ENCODE measurements at regions not wholly inside any gene's neighbourhood (a gene's known extent, or its start where the extent isn't known, plus 50 kb on each side); places are given as distances from the start of the nearest gene placed in this dataset.

DNA sequence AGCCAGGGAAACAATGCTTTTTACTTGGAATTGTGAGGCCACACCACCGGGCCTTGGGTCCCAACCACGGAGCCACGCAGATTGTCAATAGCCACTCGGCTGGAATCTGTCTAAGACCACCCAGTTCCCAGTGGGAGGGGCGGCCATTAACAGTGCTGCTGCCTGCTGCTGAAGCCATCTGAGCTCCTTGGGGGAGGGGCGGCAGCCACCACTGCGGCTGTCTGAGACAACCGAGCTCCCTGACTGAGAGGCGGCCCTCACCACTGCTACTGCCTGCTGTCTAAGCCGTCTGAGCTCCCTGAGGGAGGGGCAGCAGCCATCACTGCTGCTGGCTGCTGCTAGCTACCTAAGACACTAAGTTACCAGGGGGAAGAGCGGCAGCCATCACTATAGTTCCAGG, 64.3 kb downstream of the DMRTA2 start:
- Histone ChIP-seq H3K36me3 (ENCODE audit: control insufficient read depth in 2 of 2, insufficient read depth in 1 of 2, low read length in 2 of 2) (no peaks in the 10 kb centered on the region), H3K4me1 (ENCODE audit: control insufficient read depth, insufficient read depth, low read length) (no peaks in the 10 kb centered on the region), H3K9me3 (ENCODE audit: control insufficient read depth, insufficient read depth, low read depth, low read length) (no peaks in the 10 kb centered on the region), H3K4me3 (ENCODE audit: low read depth, low read length) (no peak overlapping the region), H3K27ac (ENCODE audit: extremely low read depth, low read depth, low read length) (no peak overlapping the region)
- ChIA-PET CTCF (no interaction called here), POLR2A (no interaction called here)
- no peak for TF ChIP-seq ZNF776 (tag by site-specific recombination; IDR thresholded peaks at IDR 0.05; ENCODE audit: borderline replicate concordance)
- TF ChIP-seq ZFP41 (tag by site-specific recombination; IDR thresholded peaks at IDR 0.05; ENCODE audit: borderline replicate concordance): no peak
- no peak for TF ChIP-seq ZNF146 (tag by site-specific recombination; IDR thresholded peaks at IDR 0.05)
- TF ChIP-seq, protein P1, sequence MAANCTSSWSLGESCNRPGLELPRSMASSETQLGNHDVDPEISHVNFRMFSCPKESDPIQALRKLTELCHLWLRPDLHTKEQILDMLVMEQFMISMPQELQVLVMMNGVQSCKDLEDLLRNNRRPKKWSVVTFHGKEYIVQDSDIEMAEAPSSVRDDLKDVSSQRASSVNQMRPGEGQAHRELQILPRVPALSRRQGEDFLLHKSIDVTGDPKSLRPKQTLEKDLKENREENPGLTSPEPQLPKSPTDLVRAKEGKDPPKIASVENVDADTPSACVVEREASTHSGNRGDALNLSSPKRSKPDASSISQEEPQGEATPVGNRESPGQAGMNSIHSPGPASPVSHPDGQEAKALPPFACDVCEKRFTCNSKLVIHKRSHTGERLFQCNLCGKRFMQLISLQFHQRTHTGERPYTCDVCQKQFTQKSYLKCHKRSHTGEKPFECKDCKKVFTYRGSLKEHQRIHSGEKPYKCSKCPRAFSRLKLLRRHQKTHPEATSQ (tag by site-specific recombination; IDR thresholded peaks at IDR 0.05): no peak
- TF ChIP-seq, protein P2, sequence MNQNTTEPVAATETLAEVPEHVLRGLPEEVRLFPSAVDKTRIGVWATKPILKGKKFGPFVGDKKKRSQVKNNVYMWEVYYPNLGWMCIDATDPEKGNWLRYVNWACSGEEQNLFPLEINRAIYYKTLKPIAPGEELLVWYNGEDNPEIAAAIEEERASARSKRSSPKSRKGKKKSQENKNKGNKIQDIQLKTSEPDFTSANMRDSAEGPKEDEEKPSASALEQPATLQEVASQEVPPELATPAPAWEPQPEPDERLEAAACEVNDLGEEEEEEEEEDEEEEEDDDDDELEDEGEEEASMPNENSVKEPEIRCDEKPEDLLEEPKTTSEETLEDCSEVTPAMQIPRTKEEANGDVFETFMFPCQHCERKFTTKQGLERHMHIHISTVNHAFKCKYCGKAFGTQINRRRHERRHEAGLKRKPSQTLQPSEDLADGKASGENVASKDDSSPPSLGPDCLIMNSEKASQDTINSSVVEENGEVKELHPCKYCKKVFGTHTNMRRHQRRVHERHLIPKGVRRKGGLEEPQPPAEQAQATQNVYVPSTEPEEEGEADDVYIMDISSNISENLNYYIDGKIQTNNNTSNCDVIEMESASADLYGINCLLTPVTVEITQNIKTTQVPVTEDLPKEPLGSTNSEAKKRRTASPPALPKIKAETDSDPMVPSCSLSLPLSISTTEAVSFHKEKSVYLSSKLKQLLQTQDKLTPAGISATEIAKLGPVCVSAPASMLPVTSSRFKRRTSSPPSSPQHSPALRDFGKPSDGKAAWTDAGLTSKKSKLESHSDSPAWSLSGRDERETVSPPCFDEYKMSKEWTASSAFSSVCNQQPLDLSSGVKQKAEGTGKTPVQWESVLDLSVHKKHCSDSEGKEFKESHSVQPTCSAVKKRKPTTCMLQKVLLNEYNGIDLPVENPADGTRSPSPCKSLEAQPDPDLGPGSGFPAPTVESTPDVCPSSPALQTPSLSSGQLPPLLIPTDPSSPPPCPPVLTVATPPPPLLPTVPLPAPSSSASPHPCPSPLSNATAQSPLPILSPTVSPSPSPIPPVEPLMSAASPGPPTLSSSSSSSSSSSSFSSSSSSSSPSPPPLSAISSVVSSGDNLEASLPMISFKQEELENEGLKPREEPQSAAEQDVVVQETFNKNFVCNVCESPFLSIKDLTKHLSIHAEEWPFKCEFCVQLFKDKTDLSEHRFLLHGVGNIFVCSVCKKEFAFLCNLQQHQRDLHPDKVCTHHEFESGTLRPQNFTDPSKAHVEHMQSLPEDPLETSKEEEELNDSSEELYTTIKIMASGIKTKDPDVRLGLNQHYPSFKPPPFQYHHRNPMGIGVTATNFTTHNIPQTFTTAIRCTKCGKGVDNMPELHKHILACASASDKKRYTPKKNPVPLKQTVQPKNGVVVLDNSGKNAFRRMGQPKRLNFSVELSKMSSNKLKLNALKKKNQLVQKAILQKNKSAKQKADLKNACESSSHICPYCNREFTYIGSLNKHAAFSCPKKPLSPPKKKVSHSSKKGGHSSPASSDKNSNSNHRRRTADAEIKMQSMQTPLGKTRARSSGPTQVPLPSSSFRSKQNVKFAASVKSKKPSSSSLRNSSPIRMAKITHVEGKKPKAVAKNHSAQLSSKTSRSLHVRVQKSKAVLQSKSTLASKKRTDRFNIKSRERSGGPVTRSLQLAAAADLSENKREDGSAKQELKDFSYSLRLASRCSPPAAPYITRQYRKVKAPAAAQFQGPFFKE (tag by site-specific recombination; IDR thresholded peaks at IDR 0.05; ENCODE audit: borderline replicate concordance): no peak
- no peak for TF ChIP-seq ZNF707 (tag by site-specific recombination; IDR thresholded peaks at IDR 0.05)
- TF ChIP-seq ZXDB (tag by site-specific recombination; IDR thresholded peaks at IDR 0.05): no peak
- TF ChIP-seq ZNF670 (tag by site-specific recombination; IDR thresholded peaks at IDR 0.05; ENCODE audit: low read depth): no peak
- no peak for TF ChIP-seq ZNF121 (tag by site-specific recombination; IDR thresholded peaks at IDR 0.05)
- no peak for TF ChIP-seq ZNF10 (tag by site-specific recombination; IDR thresholded peaks at IDR 0.05)
- no peak for TF ChIP-seq ELK4 (IDR thresholded peaks at IDR 0.05; ENCODE audit: borderline replicate concordance, low read depth, low read length)
- no peak for TF ChIP-seq ZNF366 (tag by site-specific recombination; conservative IDR thresholded peaks at IDR 0.05)
- no peak for TF ChIP-seq ZNF211 (tag by site-specific recombination; IDR thresholded peaks at IDR 0.05; ENCODE audit: low read depth)
- TF ChIP-seq ZIC2 (tag by site-specific recombination; IDR thresholded peaks at IDR 0.05): no peak
- no peak for TF ChIP-seq SP7 (tag by site-specific recombination; IDR thresholded peaks at IDR 0.05)
- TF ChIP-seq TCF7L2 (IDR thresholded peaks at IDR 0.05; ENCODE audit: borderline replicate concordance, low read depth, low read length): no peak
- no peak for TF ChIP-seq KLF9 (tag by site-specific recombination; IDR thresholded peaks at IDR 0.05; ENCODE audit: low read depth)

- no peaks in the 10 kb centered on the region for H3K36me3 ChIP-seq (ENCODE audit: control insufficient read depth in 2 of 2, insufficient read depth in 1 of 2, low read length in 2 of 2)
- H3K9me3 ChIP-seq (ENCODE audit: control insufficient read depth, insufficient read depth, low read depth, low read length): no peaks in the 10 kb centered on the region
- POLR2A ChIA-PET: interaction anchor here (0.6 kb wide), 1 partner anchor 17 kb away, joined by 3 read pairs; no protein-coding TSS in a partner anchor
- H3K4me1 ChIP-seq (ENCODE audit: control insufficient read depth, insufficient read depth, low read length): no peaks in the 10 kb centered on the region
- no peak overlapping the region for H3K4me3 ChIP-seq (ENCODE audit: low read depth, low read length)
- CTCF ChIA-PET: interaction anchor here (0.7 to 1.1 kb wide), 2 partner anchors 9 to 12 kb away, joined by 3 to 5 read pairs; no protein-coding TSS in a partner anchor
- no peak overlapping the region for H3K27ac ChIP-seq (ENCODE audit: extremely low read depth, low read depth, low read length)
- TF ChIP-seq IKZF3 (tag by site-specific recombination; IDR thresholded peaks at IDR 0.05) (no peak), ZNF138 (tag by site-specific recombination; IDR thresholded peaks at IDR 0.05; ENCODE audit: borderline replicate concordance) (no peak), ZNF140 (tag by site-specific recombination; IDR thresholded peaks at IDR 0.05) (no peak), ZNF248 (tag by site-specific recombination; IDR thresholded peaks at IDR 0.05) (no peak), ZNF514 (tag by site-specific recombination; IDR thresholded peaks at IDR 0.05) (no peak), ZNF19 (tag by site-specific recombination; IDR thresholded peaks at IDR 0.05; ENCODE audit: low read depth) (no peak), ZNF350 (tag by site-specific recombination; IDR thresholded peaks at IDR 0.05) (no peak), GLI2 (tag by site-specific recombination; IDR thresholded peaks at IDR 0.05; ENCODE audit: borderline replicate concordance, low read depth) (no peak)
- TF ChIP-seq, protein P3, sequence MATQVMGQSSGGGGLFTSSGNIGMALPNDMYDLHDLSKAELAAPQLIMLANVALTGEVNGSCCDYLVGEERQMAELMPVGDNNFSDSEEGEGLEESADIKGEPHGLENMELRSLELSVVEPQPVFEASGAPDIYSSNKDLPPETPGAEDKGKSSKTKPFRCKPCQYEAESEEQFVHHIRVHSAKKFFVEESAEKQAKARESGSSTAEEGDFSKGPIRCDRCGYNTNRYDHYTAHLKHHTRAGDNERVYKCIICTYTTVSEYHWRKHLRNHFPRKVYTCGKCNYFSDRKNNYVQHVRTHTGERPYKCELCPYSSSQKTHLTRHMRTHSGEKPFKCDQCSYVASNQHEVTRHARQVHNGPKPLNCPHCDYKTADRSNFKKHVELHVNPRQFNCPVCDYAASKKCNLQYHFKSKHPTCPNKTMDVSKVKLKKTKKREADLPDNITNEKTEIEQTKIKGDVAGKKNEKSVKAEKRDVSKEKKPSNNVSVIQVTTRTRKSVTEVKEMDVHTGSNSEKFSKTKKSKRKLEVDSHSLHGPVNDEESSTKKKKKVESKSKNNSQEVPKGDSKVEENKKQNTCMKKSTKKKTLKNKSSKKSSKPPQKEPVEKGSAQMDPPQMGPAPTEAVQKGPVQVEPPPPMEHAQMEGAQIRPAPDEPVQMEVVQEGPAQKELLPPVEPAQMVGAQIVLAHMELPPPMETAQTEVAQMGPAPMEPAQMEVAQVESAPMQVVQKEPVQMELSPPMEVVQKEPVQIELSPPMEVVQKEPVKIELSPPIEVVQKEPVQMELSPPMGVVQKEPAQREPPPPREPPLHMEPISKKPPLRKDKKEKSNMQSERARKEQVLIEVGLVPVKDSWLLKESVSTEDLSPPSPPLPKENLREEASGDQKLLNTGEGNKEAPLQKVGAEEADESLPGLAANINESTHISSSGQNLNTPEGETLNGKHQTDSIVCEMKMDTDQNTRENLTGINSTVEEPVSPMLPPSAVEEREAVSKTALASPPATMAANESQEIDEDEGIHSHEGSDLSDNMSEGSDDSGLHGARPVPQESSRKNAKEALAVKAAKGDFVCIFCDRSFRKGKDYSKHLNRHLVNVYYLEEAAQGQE (tag by site-specific recombination; IDR thresholded peaks at IDR 0.05): no peak
Observed at GRCh38 chr1:50357186-50357585, 66.1 kb downstream of the DMRTA2 start.
